OCI-M2 (cell line): ENCODE measurements at regions not wholly inside any gene's neighbourhood (a gene's known extent, or its start where the extent isn't known, plus 50 kb on each side); places are given as distances from the start of the nearest gene placed in this dataset.

Experiments used
- DNase-seq: peaks from one replicate; lab custom pipeline; 2025; ENCODE audit not compliant: unreplicated experiment; lab: John Stamatoyannopoulos, UW

- DNase-seq: no peak
Measured at GRCh38 chr12:60290532-60290931, 694.7 kb downstream of the SLC16A7 start.

GRCh38 chr12:60308366-60308991 lies 712.6 kb downstream of the SLC16A7 start:
- DNase-seq: no peak

- DNase-seq: no peak
Measured at GRCh38 chr12:60311940-60312339, 716.1 kb downstream of the SLC16A7 start.

GRCh38 chr12:60317361-60317760 lies 721.5 kb downstream of the SLC16A7 start:
- no peak for DNase-seq

- DNase-seq: no peak
Measured at GRCh38 chr12:60324746-60325145, 728.9 kb downstream of the SLC16A7 start.

GRCh38 chr12:60333461-60333860 lies 737.6 kb downstream of the SLC16A7 start:
- no peak for DNase-seq

- DNase-seq: no peak
Measured at GRCh38 chr12:60335745-60336144, 739.9 kb downstream of the SLC16A7 start.

GRCh38 chr12:60337839-60338549 lies 742.2 kb downstream of the SLC16A7 start:
- DNase-seq: no peak

GRCh38 chr12:60345442-60345841 lies 749.6 kb downstream of the SLC16A7 start:
- DNase-seq: no peak

- no peak for DNase-seq
Measured at GRCh38 chr12:60349232-60349978, 753.6 kb downstream of the SLC16A7 start.

- DNase-seq: no peak
Measured at GRCh38 chr12:60387356-60387755, 791.5 kb downstream of the SLC16A7 start.

GRCh38 chr12:60391051-60391450 lies 795.2 kb downstream of the SLC16A7 start:
- no peak for DNase-seq

GRCh38 chr12:60391791-60392190 lies 796.0 kb downstream of the SLC16A7 start:
- DNase-seq: no peak

- DNase-seq: no peak
Measured at GRCh38 chr12:60393093-60393492, 797.3 kb downstream of the SLC16A7 start.

GRCh38 chr12:60394665-60395064 lies 798.8 kb downstream of the SLC16A7 start:
- no peak for DNase-seq

- no peak for DNase-seq
Measured at GRCh38 chr12:60398547-60398946, 802.7 kb downstream of the SLC16A7 start.

GRCh38 chr12:60399064-60399463 lies 803.2 kb downstream of the SLC16A7 start:
- DNase-seq: no peak

GRCh38 chr12:60402996-60403395 lies 807.2 kb downstream of the SLC16A7 start:
- DNase-seq: no peak

GRCh38 chr12:60415351-60415750 lies 819.5 kb downstream of the SLC16A7 start:
- DNase-seq: no peak

GRCh38 chr12:60419986-60420385 lies 824.2 kb downstream of the SLC16A7 start:
- no peak for DNase-seq

GRCh38 chr12:60421741-60422140 lies 825.9 kb downstream of the SLC16A7 start:
- DNase-seq: no peak

- no peak for DNase-seq
Measured at GRCh38 chr12:60437297-60437696, 841.5 kb downstream of the SLC16A7 start.
